ENCODE measurements at regions not wholly inside any gene's neighbourhood (a gene's known extent, or its start where the extent isn't known, plus 50 kb on each side); places are given as distances from the start of the nearest gene placed in this dataset.

DNA sequence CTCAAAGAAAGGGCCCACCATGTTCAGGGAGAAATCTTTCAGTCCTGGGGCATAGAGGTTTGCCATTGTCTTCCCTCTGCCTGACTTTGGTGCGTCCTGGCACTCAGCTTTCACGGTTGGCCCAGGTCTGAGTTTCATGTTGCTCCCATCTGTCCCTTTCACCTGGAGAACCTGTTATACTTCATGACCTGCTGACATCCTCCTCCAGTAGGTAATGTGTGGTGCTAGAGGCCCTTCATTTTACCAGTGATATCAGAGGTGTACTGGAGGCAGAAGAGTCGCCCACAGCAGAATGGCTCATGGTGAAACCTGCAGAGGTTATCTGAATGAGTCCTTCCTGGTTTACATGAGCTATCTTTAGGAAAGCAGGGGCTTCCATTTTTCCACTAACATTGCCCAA, 128.8 kb upstream of the DLX2 start:
- no peak for TF ChIP-seq POLR2AphosphoS5 (IDR thresholded peaks at IDR 0.05)
- TF ChIP-seq CTCF (IDR thresholded peaks at IDR 0.05 in 8 of 11, conservative IDR thresholded peaks at IDR 0.05 in 3 of 11): no peak

Measured in spleen (tissue), 7 donors.